ENCODE measurements at regions not wholly inside any gene's neighbourhood (a gene's known extent, or its start where the extent isn't known, plus 50 kb on each side); places are given as distances from the start of the nearest gene placed in this dataset.

GRCh38 chr5:39665328-39665727 lies 240.5 kb upstream of the DAB2 start:
- no peak for TF ChIP-seq CTCF (IDR thresholded peaks at IDR 0.05; ENCODE audit: low read depth, low read length)
- TF ChIP-seq EZH2phosphoT487 (IDR thresholded peaks at IDR 0.05; ENCODE audit: low read depth), result no peak

Data from OCI-LY3 (cell line).